ENCODE measurements at regions not wholly inside any gene's neighbourhood (a gene's known extent, or its start where the extent isn't known, plus 50 kb on each side); places are given as distances from the start of the nearest gene placed in this dataset.
"Not testable (repeated sequence)": the region's sequence is repeated elsewhere in the genome, so short reads cannot be mapped to it uniquely, and the experiment has no call there.

- TF ChIP-seq CTCF (IDR thresholded peaks at IDR 0.05; ENCODE audit: insufficient read depth, low read length); REST (IDR thresholded peaks at IDR 0.05; ENCODE audit: insufficient replicate concordance, low read depth); POLR2AphosphoS5 (IDR thresholded peaks at IDR 0.05; ENCODE audit: low read depth); GABPA (IDR thresholded peaks at IDR 0.05; ENCODE audit: low read depth): not testable (repeated sequence)
Observed at GRCh38 chr1:65029434-65029833, 63.1 kb upstream of the JAK1 start.

Measured in HL-60 (cell line).